OCI-LY3 (cell line): ENCODE measurements at regions not wholly inside any gene's neighbourhood (a gene's known extent, or its start where the extent isn't known, plus 50 kb on each side); places are given as distances from the start of the nearest gene placed in this dataset.

ENCODE experiments used
- H2AFZ ChIP-seq: fragments of 200-600, 300-600 bp; shearing (Covaris generic); 2 replicates; pipeline ENCODE4 v1.6.0; 2014; ENCODE audit warnings: antibody characterized with exemption, low read depth, low read length
- H3K27ac ChIP-seq: fragments of 200-600, 300-600 bp; sonication (generic); 2 replicates; pipeline ENCODE4 v1.5.1; 2014; ENCODE audit warnings: mild to moderate bottlenecking, low read length, moderate library complexity, mixed read lengths
- H3K27me3 ChIP-seq: fragments of 200-600, 300-600 bp; sonication (generic); 2 replicates; pipeline ENCODE4 v1.6.1; 2014; ENCODE audit warnings: low read depth, low read length, mixed read lengths
- H3K36me3 ChIP-seq: fragments of 200-600, 300-600 bp; sonication (generic); replicated peaks from 2 replicates; pipeline ENCODE3; 2014; ENCODE audit warnings: low read depth, low read length, mixed read lengths
- H3K4me1 ChIP-seq: fragments of 300-600, 200-600 bp; sonication (generic); 2 replicates; pipeline ENCODE4 v1.6.1; 2014; ENCODE audit warnings: low read length, mixed read lengths
- H3K4me2 ChIP-seq: fragments of 200-600, 300-600 bp; sonication (generic); 2 replicates; pipeline ENCODE4 v1.6.1; 2014; ENCODE audit warnings: low read length, mixed read lengths
- H3K4me3 ChIP-seq: fragments of 300-600, 200-600 bp; sonication (generic); 2 replicates; pipeline ENCODE4 v1.5.1; 2014; ENCODE audit warnings: antibody characterized with exemption, mild to moderate bottlenecking, low read length, moderate library complexity
- H3K79me2 ChIP-seq: fragments of 300-600, 200-600 bp; shearing (Covaris generic); 2 replicates; pipeline ENCODE4 v1.6.1; 2014; ENCODE audit warnings: mild to moderate bottlenecking, low read length, mixed read lengths
- H3K9ac ChIP-seq: fragments of 300-600, 200-600 bp; shearing (Covaris generic); 2 replicates; pipeline ENCODE4 v1.6.0; 2014; ENCODE audit warnings: mild to moderate bottlenecking, low read length, moderate library complexity
- H3K9me3 ChIP-seq: fragments of 200-600, 300-600 bp; shearing (Covaris generic); 2 replicates; pipeline ENCODE4 v1.6.1; 2014; ENCODE audit warnings: low read length, mixed read lengths; ENCODE audit not compliant: insufficient read depth
- H4K20me1 ChIP-seq: fragments of 200-600, 300-600 bp; sonication (generic); 2 replicates; pipeline ENCODE4 v1.6.1; 2016; ENCODE audit warnings: low read length, mixed read lengths; ENCODE audit not compliant: insufficient read depth
- CTCF ChIP-seq: fragments of 200-600, 300-600 bp; sonication (generic); IDR thresholded peaks from 2 replicates; pipeline ENCODE4 v1.5.1; 2014; ENCODE audit warnings: antibody characterized with exemption, low read length, low read depth
- EZH2phosphoT487 ChIP-seq: fragments of 200-600 bp; shearing (Covaris generic); IDR thresholded peaks from 2 replicates; pipeline ENCODE4 v1.6.1; 2018; ENCODE audit warnings: antibody characterized with exemption, mixed run types, low read depth

GRCh38 chr2:185335879-185336278 is 402.7 kb upstream of the FSIP2 start:
- Histone ChIP-seq H3K9ac (no peak overlapping the region), H3K27me3 (no peaks in the 10 kb centered on the region), H3K4me2 (no peak overlapping the region), H3K9me3 (no peaks in the 10 kb centered on the region), H2AFZ (no peak overlapping the region), H3K36me3 (no peaks in the 10 kb centered on the region), H3K4me1 (no peaks in the 10 kb centered on the region), H3K79me2 (no peaks in the 10 kb centered on the region), H3K27ac (no peak overlapping the region), H3K4me3 (no peak overlapping the region), H4K20me1 (no peaks in the 10 kb centered on the region)
- TF ChIP-seq CTCF (no peak), EZH2phosphoT487 (no peak)

GRCh38 chr2:185337033-185337432 is 401.6 kb upstream of the FSIP2 start:
- Histone ChIP-seq H3K27me3 (no peaks in the 10 kb centered on the region), H3K9ac (no peak overlapping the region), H3K4me1 (no peaks in the 10 kb centered on the region), H3K4me3 (no peak overlapping the region), H3K27ac (no peak overlapping the region), H3K4me2 (no peak overlapping the region), H3K36me3 (no peaks in the 10 kb centered on the region), H3K9me3 (no peaks in the 10 kb centered on the region), H2AFZ (no peak overlapping the region), H3K79me2 (no peaks in the 10 kb centered on the region), H4K20me1 (no peaks in the 10 kb centered on the region)
- no peak for TF ChIP-seq CTCF
- TF ChIP-seq EZH2phosphoT487 = no peak

- Histone ChIP-seq H3K27ac (no peak overlapping the region), H3K4me2 (no peak overlapping the region), H4K20me1 (no peaks in the 10 kb centered on the region), H3K4me3 (no peak overlapping the region), H3K36me3 (no peaks in the 10 kb centered on the region), H3K9me3 (no peaks in the 10 kb centered on the region), H3K79me2 (no peaks in the 10 kb centered on the region), H3K27me3 (no peaks in the 10 kb centered on the region), H3K4me1 (no peaks in the 10 kb centered on the region), H3K9ac (no peak overlapping the region), H2AFZ (no peak overlapping the region)
- TF ChIP-seq EZH2phosphoT487 (no peak), CTCF (no peak)
These were observed 400.5 kb upstream of the FSIP2 start for GRCh38 chr2:185338104-185338503.

- no peaks in the 10 kb centered on the region for H3K9me3 ChIP-seq
- no peaks in the 10 kb centered on the region for H3K27me3 ChIP-seq
- no peaks in the 10 kb centered on the region for H4K20me1 ChIP-seq
- H3K4me3 ChIP-seq = no peak overlapping the region
- H3K4me2 ChIP-seq = no peak overlapping the region
- no peak overlapping the region for H3K9ac ChIP-seq
- no peak overlapping the region for H2AFZ ChIP-seq
- no peaks in the 10 kb centered on the region for H3K4me1 ChIP-seq
- H3K36me3 ChIP-seq = no peaks in the 10 kb centered on the region
- TF ChIP-seq CTCF = no peak
- TF ChIP-seq EZH2phosphoT487 = no peak
- H3K27ac ChIP-seq = no peak overlapping the region
- no peaks in the 10 kb centered on the region for H3K79me2 ChIP-seq
These were observed 391.2 kb upstream of the FSIP2 start for GRCh38 chr2:185347445-185347844.
